Neural progenitor cell (in vitro differentiated cells): ENCODE measurements at regions not wholly inside any gene's neighbourhood (a gene's known extent, or its start where the extent isn't known, plus 50 kb on each side); places are given as distances from the start of the nearest gene placed in this dataset.
"Not testable (repeated sequence)": the region's sequence is repeated elsewhere in the genome, so short reads cannot be mapped to it uniquely, and the experiment has no call there.

Source experiments
- DNase-seq: peaks from one replicate; pipeline ENCODE4 v3.0.0-alpha.2; 2016; ENCODE audit warnings: low spot score
- H2AFZ ChIP-seq: fragments of 200-600 bp; sonication (generic); replicated peaks from 2 replicates; pipeline ENCODE4 v1.6.1; 2016; ENCODE audit warnings: antibody characterized with exemption
- H3F3A ChIP-seq: fragments of 200-600 bp; sonication (generic); 2 replicates; pipeline ENCODE4 v1.6.1; 2016; ENCODE audit warnings: antibody characterized with exemption, low read depth
- H3K27ac ChIP-seq: fragments of 200-600 bp; sonication (generic); 2 replicates; pipeline ENCODE4 v1.5.1; 2016; ENCODE audit warnings: mild to moderate bottlenecking
- H3K27me3 ChIP-seq: fragments of 200-600 bp; sonication (generic); 2 replicates; pipeline ENCODE4 v1.6.1; 2016; ENCODE audit warnings: mild to moderate bottlenecking, moderate library complexity
- H3K36me3 ChIP-seq: fragments of 200-600 bp; sonication (generic); 2 replicates; pipeline ENCODE4 v1.5.1; 2016
- H3K4me1 ChIP-seq: fragments of 200-600 bp; sonication (generic); 2 replicates; pipeline ENCODE4 v1.6.1; 2016; ENCODE audit warnings: mixed run types
- H3K4me2 ChIP-seq: fragments of 200-600 bp; sonication (generic); 2 replicates; pipeline ENCODE4 v1.6.1; 2016
- H3K4me3 ChIP-seq: fragments of 200-600 bp; sonication (generic); 2 replicates; pipeline ENCODE4 v1.5.1; 2016
- H3K79me2 ChIP-seq: fragments of 200-600 bp; sonication (generic); 2 replicates; pipeline ENCODE4 v1.6.1; 2016; ENCODE audit warnings: low read depth
- H3K9ac ChIP-seq: fragments of 200-600 bp; sonication (generic); 2 replicates; pipeline ENCODE4 v1.6.1; 2016
- H3K9me3 ChIP-seq: fragments of 200-600 bp; sonication (generic); 2 replicates; pipeline ENCODE4 v1.5.1; 2016; ENCODE audit warnings: low read depth
- H4K20me1 ChIP-seq: fragments of 200-600 bp; sonication (generic); 2 replicates; pipeline ENCODE4 v1.6.1; 2016; ENCODE audit warnings: low read depth
- H3K27ac Mint-ChIP-seq: 3 replicates; pipeline ENCODE4 v1.8.0; 2021; ENCODE audit warnings: mixed read lengths
- H3K27me3 Mint-ChIP-seq: 2 replicates; pipeline ENCODE4 v1.8.0; 2022; ENCODE audit warnings: low read depth, mild to moderate bottlenecking, inconsistent platforms, moderate library complexity, mixed read lengths; ENCODE audit not compliant: insufficient read depth
- H3K36me3 Mint-ChIP-seq: 3 replicates; pipeline ENCODE4 v1.8.0; 2021; ENCODE audit warnings: mixed read lengths
- H3K4me1 Mint-ChIP-seq: 3 replicates; pipeline ENCODE4 v1.8.0; 2021; ENCODE audit warnings: mixed read lengths
- H3K4me3 Mint-ChIP-seq: 3 replicates; pipeline ENCODE4 v1.8.0; 2021; ENCODE audit warnings: mild to moderate bottlenecking, moderate library complexity, mixed read lengths
- H3K9me3 Mint-ChIP-seq: 3 replicates; pipeline ENCODE4 v1.8.0; 2020; ENCODE audit warnings: mixed read lengths
- EZH2 ChIP-seq: fragments of 200-600 bp; sonication (generic); IDR thresholded peaks from 2 replicates; pipeline ENCODE4 v1.6.1; 2017; ENCODE audit warnings: antibody characterized with exemption, mild to moderate bottlenecking, moderate library complexity
- EZH2phosphoT487 ChIP-seq: fragments of 200-600 bp; sonication (generic); IDR thresholded peaks from 2 replicates; pipeline ENCODE4 v1.6.1; 2017; ENCODE audit warnings: antibody characterized with exemption
- TF ChIP-seq, protein P1 (sequence below): fragments of 200-600 bp; sonication (generic); IDR thresholded peaks from 2 replicates; pipeline ENCODE4 v1.5.1; 2017; ENCODE audit warnings: antibody characterized with exemption, mild to moderate bottlenecking

DNA sequence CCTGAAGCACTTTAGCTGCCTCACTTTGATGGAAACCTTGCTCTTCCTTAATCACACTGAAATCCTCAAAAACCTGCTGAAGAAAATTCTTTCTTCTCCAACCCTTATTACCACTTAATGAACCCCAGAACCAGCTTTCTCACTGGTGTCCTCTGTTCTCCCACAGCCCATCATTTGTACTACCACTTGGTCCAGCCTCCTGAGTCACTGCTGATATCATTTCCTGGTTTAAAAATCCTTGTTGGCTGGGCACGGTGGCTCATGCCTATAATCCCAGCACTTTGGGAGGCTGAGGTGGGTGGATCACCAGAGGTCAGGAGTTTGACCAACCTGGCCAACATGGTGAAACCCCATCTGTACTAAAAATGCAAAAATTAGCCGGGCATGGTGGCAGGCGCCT, 418.6 kb upstream of the KCNMB2 start:
- peaks cover 4% of the 10 kb centered on the region for H3K36me3 Mint-ChIP-seq
- Histone ChIP-seq H3K79me2 (no peaks in the 10 kb centered on the region), H3K4me3 (no peak overlapping the region), H4K20me1 (no peaks in the 10 kb centered on the region), H3K27ac (no peak overlapping the region), H3K9ac (no peak overlapping the region), H3K9me3 (no peaks in the 10 kb centered on the region), H3F3A (no peaks in the 10 kb centered on the region), H3K36me3 (no peaks in the 10 kb centered on the region), H2AFZ (peak overlapping the region; percentile 38), H3K4me2 (no peak overlapping the region), H3K4me1 (no peaks in the 10 kb centered on the region), H3K27me3 (no peaks in the 10 kb centered on the region)
- H3K4me1 Mint-ChIP-seq = peaks cover 20% of the 10 kb centered on the region
- DNase-seq = no peak
- TF ChIP-seq EZH2phosphoT487 = no peak
- TF ChIP-seq, protein P1, sequence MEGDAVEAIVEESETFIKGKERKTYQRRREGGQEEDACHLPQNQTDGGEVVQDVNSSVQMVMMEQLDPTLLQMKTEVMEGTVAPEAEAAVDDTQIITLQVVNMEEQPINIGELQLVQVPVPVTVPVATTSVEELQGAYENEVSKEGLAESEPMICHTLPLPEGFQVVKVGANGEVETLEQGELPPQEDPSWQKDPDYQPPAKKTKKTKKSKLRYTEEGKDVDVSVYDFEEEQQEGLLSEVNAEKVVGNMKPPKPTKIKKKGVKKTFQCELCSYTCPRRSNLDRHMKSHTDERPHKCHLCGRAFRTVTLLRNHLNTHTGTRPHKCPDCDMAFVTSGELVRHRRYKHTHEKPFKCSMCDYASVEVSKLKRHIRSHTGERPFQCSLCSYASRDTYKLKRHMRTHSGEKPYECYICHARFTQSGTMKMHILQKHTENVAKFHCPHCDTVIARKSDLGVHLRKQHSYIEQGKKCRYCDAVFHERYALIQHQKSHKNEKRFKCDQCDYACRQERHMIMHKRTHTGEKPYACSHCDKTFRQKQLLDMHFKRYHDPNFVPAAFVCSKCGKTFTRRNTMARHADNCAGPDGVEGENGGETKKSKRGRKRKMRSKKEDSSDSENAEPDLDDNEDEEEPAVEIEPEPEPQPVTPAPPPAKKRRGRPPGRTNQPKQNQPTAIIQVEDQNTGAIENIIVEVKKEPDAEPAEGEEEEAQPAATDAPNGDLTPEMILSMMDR = no peak
- TF ChIP-seq EZH2 = no peak
- H3K4me3 Mint-ChIP-seq = no peak overlapping the region
- no peaks in the 10 kb centered on the region for H3K27me3 Mint-ChIP-seq
- peaks cover 21% of the 10 kb centered on the region for H3K9me3 Mint-ChIP-seq
- no peak overlapping the region for H3K27ac Mint-ChIP-seq

DNA sequence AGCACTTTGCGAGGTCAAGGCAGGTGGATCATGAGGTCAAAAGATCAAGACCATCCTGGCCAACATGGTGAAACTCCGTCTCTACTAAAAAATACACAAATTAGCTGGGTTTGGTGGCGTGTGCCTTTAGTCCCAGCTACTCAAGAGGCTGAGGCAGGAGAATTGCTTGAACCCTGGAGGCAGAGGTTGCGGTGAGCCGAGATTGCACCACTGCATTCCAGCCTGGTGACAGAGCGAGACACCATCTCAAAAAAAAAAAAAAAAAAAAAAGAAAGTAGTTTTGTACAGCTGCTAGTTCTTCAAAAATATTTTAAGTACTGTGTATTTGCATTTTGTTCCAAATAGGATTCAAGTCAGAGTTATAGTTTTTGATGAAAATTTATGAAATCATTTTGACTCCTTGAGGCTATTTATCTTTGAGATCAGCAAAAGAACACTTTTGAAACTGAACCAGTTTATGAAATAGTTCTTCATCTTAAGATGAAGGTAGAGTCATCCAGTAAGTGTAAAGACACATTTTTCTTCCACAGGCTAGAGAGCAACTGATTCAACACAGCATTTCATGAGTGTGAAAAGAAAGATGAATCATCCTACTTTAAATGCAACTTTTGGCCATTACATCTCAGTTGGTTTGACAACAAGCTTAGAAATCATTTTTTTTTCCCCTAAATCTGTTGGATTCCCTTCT, 416.5 kb upstream of the KCNMB2 start:
- H3K4me3 Mint-ChIP-seq, H3K9me3 ChIP-seq, H3K9ac ChIP-seq, H3F3A ChIP-seq, DNase-seq, H3K4me2 ChIP-seq, H2AFZ ChIP-seq, H3K36me3 ChIP-seq, H3K27ac ChIP-seq, H3K79me2 ChIP-seq, H3K36me3 Mint-ChIP-seq, H3K27me3 Mint-ChIP-seq, H3K4me1 ChIP-seq, H3K27ac Mint-ChIP-seq, H3K4me3 ChIP-seq, H4K20me1 ChIP-seq, H3K27me3 ChIP-seq: not testable (repeated sequence)
- H3K9me3 Mint-ChIP-seq = peaks cover 21% of the 10 kb centered on the region
- H3K4me1 Mint-ChIP-seq = peaks cover 28% of the 10 kb centered on the region

DNA sequence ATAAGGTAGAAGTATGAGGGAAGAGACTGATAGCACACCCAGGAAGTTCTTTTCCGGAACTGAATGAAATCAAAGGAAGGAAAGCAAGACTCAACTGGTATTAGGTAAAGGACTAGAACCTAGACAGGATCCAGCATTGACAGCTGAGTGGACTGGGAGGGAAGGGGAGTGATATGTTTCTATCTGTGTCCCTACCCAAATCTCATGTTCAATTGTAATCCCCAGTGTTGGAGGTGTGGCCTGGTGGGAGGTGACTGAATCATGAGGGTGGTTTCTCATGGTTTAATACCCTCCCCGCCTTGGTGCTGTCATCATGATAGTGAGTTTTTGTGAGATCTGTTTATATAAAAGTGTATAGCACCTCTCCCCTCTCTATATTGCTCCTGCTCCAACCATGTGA, 415.9 kb upstream of the KCNMB2 start:
- Mint-ChIP-seq H3K27ac (no peak overlapping the region), H3K36me3 (peaks cover 4% of the 10 kb centered on the region), H3K4me1 (peaks cover 27% of the 10 kb centered on the region), H3K9me3 (peaks cover 20% of the 10 kb centered on the region), H3K27me3 (no peaks in the 10 kb centered on the region), H3K4me3 (no peak overlapping the region)
- Histone ChIP-seq H2AFZ (no peak overlapping the region), H3K4me1 (no peaks in the 10 kb centered on the region), H3K4me2 (no peak overlapping the region), H3K9ac (no peak overlapping the region), H3K4me3 (no peak overlapping the region), H3K27ac (no peak overlapping the region), H3F3A (no peaks in the 10 kb centered on the region), H3K9me3 (no peaks in the 10 kb centered on the region), H4K20me1 (no peaks in the 10 kb centered on the region), H3K27me3 (no peaks in the 10 kb centered on the region), H3K79me2 (no peaks in the 10 kb centered on the region), H3K36me3 (no peaks in the 10 kb centered on the region)
- no peak for DNase-seq
- TF ChIP-seq EZH2phosphoT487 (no peak), EZH2 (no peak)
- TF ChIP-seq, protein P1 = no peak

DNA sequence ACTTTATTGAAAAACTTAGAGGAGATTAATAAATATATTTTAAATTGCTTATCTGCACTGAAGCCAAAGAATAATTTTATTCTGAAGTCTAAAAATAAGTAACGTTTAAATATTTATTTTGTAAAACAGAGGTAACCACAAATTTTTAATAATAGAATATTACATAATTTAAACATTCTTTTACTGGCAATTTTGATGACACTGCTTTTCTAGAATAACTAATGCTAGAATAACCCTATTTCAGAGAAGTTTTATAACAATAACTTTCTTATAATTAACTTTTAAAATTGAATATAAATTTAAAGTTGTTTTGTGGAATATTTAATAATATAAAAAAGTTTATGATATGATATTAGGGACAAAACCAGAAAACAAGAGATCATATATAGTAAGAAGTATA, 409.6 kb upstream of the KCNMB2 start:
- no peak for DNase-seq
- H3K36me3 Mint-ChIP-seq = no peaks in the 10 kb centered on the region
- peaks cover 7% of the 10 kb centered on the region for H3K9me3 Mint-ChIP-seq
- Histone ChIP-seq H3K27ac (no peak overlapping the region), H3K4me3 (no peak overlapping the region), H3K9ac (no peak overlapping the region), H3K4me2 (no peak overlapping the region), H2AFZ (no peak overlapping the region), H3K79me2 (no peaks in the 10 kb centered on the region), H3K4me1 (no peaks in the 10 kb centered on the region), H4K20me1 (no peaks in the 10 kb centered on the region), H3K27me3 (no peaks in the 10 kb centered on the region), H3F3A (no peaks in the 10 kb centered on the region), H3K9me3 (no peaks in the 10 kb centered on the region), H3K36me3 (no peaks in the 10 kb centered on the region)
- H3K27ac Mint-ChIP-seq = no peak overlapping the region
- H3K4me1 Mint-ChIP-seq = peaks cover 9% of the 10 kb centered on the region
- no peak for TF ChIP-seq EZH2
- no peak overlapping the region for H3K4me3 Mint-ChIP-seq
- H3K27me3 Mint-ChIP-seq = no peaks in the 10 kb centered on the region
